Esophagus (tissue), 2 donors: ENCODE measurements at regions not wholly inside any gene's neighbourhood (a gene's known extent, or its start where the extent isn't known, plus 50 kb on each side); places are given as distances from the start of the nearest gene placed in this dataset.
"Not testable (repeated sequence)": the region's sequence is repeated elsewhere in the genome, so short reads cannot be mapped to it uniquely, and the experiment has no call there.

Experiments used
- H3K27ac ChIP-seq, 2 donors: one replicate each; pipeline ENCODE4 v1.5.1; 2013; ENCODE audit warnings: low read depth in 2 of 2, mild to moderate bottlenecking in 2 of 2, inconsistent platforms in 1 of 2, low read length in 1 of 2, moderate library complexity in 1 of 2
- H3K27me3 ChIP-seq, 2 donors: one replicate each; pipeline ENCODE4 v1.6.1; 2013; ENCODE audit warnings: low read length in 2 of 2, control low read depth in 1 of 2, mild to moderate bottlenecking in 1 of 2; ENCODE audit not compliant: insufficient read depth in 2 of 2, control insufficient read depth in 1 of 2
- H3K36me3 ChIP-seq, 2 donors: one replicate each; pipeline ENCODE4 v1.6.1; 2013; ENCODE audit warnings: low read length in 1 of 2; ENCODE audit not compliant: control insufficient read depth in 2 of 2, insufficient read depth in 2 of 2
- H3K4me1 ChIP-seq, 2 donors: one replicate each; pipeline ENCODE4 v1.6.1; 2013; ENCODE audit warnings: low read length in 1 of 2; ENCODE audit not compliant: control insufficient read depth in 2 of 2, insufficient read depth in 2 of 2
- H3K4me3 ChIP-seq, 2 donors: one replicate each; pipeline ENCODE4 v1.5.1; 2013; ENCODE audit warnings: low read length in 2 of 2, mild to moderate bottlenecking in 2 of 2, low read depth in 1 of 2, moderate library complexity in 1 of 2
- H3K9me3 ChIP-seq, 2 donors: one replicate each; pipeline ENCODE4 v1.6.1; 2013; ENCODE audit warnings: mild to moderate bottlenecking in 2 of 2, low read depth in 1 of 2, low read length in 1 of 2, moderate library complexity in 1 of 2; ENCODE audit not compliant: control insufficient read depth in 2 of 2, insufficient read depth in 1 of 2
- WGBS, 2 donors: extraction: QIAGEN DNeasy Blood & Tissue Kit; methylation state at CpG; one replicate each; pipeline ENCODE4 v1.1.7; 2013; 5-methylcytosine and 5-hydroxymethylcytosine counted together
- donor health status: healthy with polysubstance abuse.
- donor health status: Bipolar disorder and iron deficiency.

- H3K27ac ChIP-seq: no peak overlapping the region
- no peaks in the 10 kb centered on the region for H3K36me3 ChIP-seq
- no peaks in the 10 kb centered on the region for H3K27me3 ChIP-seq
- H3K4me3 ChIP-seq: no peak overlapping the region
- H3K9me3 ChIP-seq: no peaks in the 10 kb centered on the region
- no peaks in the 10 kb centered on the region for H3K4me1 ChIP-seq
Measured at GRCh38 chr5:155684417-155684816, 642.5 kb upstream of the SGCD start.

- Histone ChIP-seq H3K27me3 (no peaks in the 10 kb centered on the region), H3K4me3 (no peak overlapping the region), H3K27ac (no peak overlapping the region), H3K36me3 (no peaks in the 10 kb centered on the region), H3K9me3 (no peaks in the 10 kb centered on the region), H3K4me1 (no peaks in the 10 kb centered on the region)
- 52 to 78% methylated on average over 1 of the region's 1 CpG for WGBS, 2 donors
Measured at GRCh38 chr5:155686131-155686530, 640.8 kb upstream of the SGCD start.

GRCh38 chr5:155689406-155689805, 637.6 kb upstream of the SGCD start:
- H3K27me3 ChIP-seq: no peaks in the 10 kb centered on the region
- H3K4me1 ChIP-seq: no peaks in the 10 kb centered on the region
- H3K36me3 ChIP-seq: no peaks in the 10 kb centered on the region
- no peak overlapping the region for H3K4me3 ChIP-seq
- H3K27ac ChIP-seq: no peak overlapping the region
- no peaks in the 10 kb centered on the region for H3K9me3 ChIP-seq
- WGBS, 2 donors: 19 to 27% methylated on average over 1 of the region's 1 CpG

- no peaks in the 10 kb centered on the region for H3K27me3 ChIP-seq
- H3K9me3 ChIP-seq: no peaks in the 10 kb centered on the region
- H3K4me3 ChIP-seq: no peak overlapping the region
- H3K4me1 ChIP-seq: no peaks in the 10 kb centered on the region
- no peak overlapping the region for H3K27ac ChIP-seq
- WGBS, 2 donors: 38 to 44% methylated on average over 1 of the region's 1 CpG
- H3K36me3 ChIP-seq: no peaks in the 10 kb centered on the region
Measured at GRCh38 chr5:155696362-155696761, 630.6 kb upstream of the SGCD start.

- no peak overlapping the region for H3K4me3 ChIP-seq
Measured at GRCh38 chr5:155697236-155697635, 629.7 kb upstream of the SGCD start.

GRCh38 chr5:155699385-155699784, 627.6 kb upstream of the SGCD start:
- Histone ChIP-seq H3K27me3 (no peaks in the 10 kb centered on the region), H3K4me1 (no peaks in the 10 kb centered on the region), H3K27ac (no peak overlapping the region), H3K4me3 (no peak overlapping the region), H3K36me3 (no peaks in the 10 kb centered on the region), H3K9me3 (no peaks in the 10 kb centered on the region)
- WGBS, 2 donors: 49 to 51% methylated on average over 1 of the region's 1 CpG

More at GRCh38 chr5:155697236-155697635, 629.7 kb upstream of the SGCD start:
- Histone ChIP-seq H3K9me3 (no peaks in the 10 kb centered on the region), H3K27me3 (no peaks in the 10 kb centered on the region), H3K36me3 (no peaks in the 10 kb centered on the region), H3K27ac (no peak overlapping the region), H3K4me1 (no peaks in the 10 kb centered on the region)
- 79 to 82% methylated on average over 4 of the region's 4 CpGs for WGBS, 2 donors

- Histone ChIP-seq H3K4me3 (no peak overlapping the region), H3K27me3 (no peaks in the 10 kb centered on the region), H3K36me3 (no peaks in the 10 kb centered on the region), H3K27ac (no peak overlapping the region), H3K4me1 (no peaks in the 10 kb centered on the region), H3K9me3 (no peaks in the 10 kb centered on the region)
- WGBS, 2 donors: 39 to 47% methylated on average over 3 of the region's 3 CpGs
Measured at GRCh38 chr5:155700333-155700732, 626.6 kb upstream of the SGCD start.

- Histone ChIP-seq H3K27me3 (no peaks in the 10 kb centered on the region), H3K27ac (no peak overlapping the region), H3K36me3 (no peaks in the 10 kb centered on the region), H3K9me3 (no peaks in the 10 kb centered on the region), H3K4me1 (no peaks in the 10 kb centered on the region), H3K4me3 (no peak overlapping the region)
- 70 to 86% methylated on average over 1 of the region's 1 CpG for WGBS, 2 donors
Measured at GRCh38 chr5:155711882-155712281, 615.1 kb upstream of the SGCD start.

- not testable (repeated sequence) for H3K27ac ChIP-seq, H3K9me3 ChIP-seq, H3K4me1 ChIP-seq, H3K4me3 ChIP-seq, H3K27me3 ChIP-seq, H3K36me3 ChIP-seq
- WGBS, 2 donors: 55 to 65% methylated on average over 2 of the region's 2 CpGs
Measured at GRCh38 chr5:155714435-155714834, 612.5 kb upstream of the SGCD start.

- whole genome bisulfite sequencing, 2 donors: 8 to 9% methylated on average over 8 of the region's 8 CpGs
- Histone ChIP-seq H3K27ac (no peak overlapping the region), H3K27me3 (peaks cover 6 to 14% of the 10 kb centered on the region in 2 donors), H3K4me3 (no peak overlapping the region), H3K9me3 (peaks cover 0 to 5% of the 10 kb centered on the region in 2 donors), H3K4me1 (peaks cover 0 to 7% of the 10 kb centered on the region in 2 donors), H3K36me3 (no peaks in the 10 kb centered on the region)
Measured at GRCh38 chr5:155726267-155726666, 600.7 kb upstream of the SGCD start.
